H1 (cell line): ENCODE measurements at regions not wholly inside any gene's neighbourhood (a gene's known extent, or its start where the extent isn't known, plus 50 kb on each side); places are given as distances from the start of the nearest gene placed in this dataset.

Experiments used
- CTCF ChIA-PET: fragments of 300-600 bp; sonication (Branson Sonifier 250); formaldehyde crosslinking; loops from one replicate; lab custom pipeline; 2021; ENCODE audit not compliant: partially characterized antibody; lab: Charles Lee
- POLR2A ChIA-PET: fragments of 300-600 bp; sonication (Branson Sonifier 250); formaldehyde crosslinking; loops from one replicate; lab custom pipeline; 2021; ENCODE audit warnings: inconsistent platforms; ENCODE audit not compliant: partially characterized antibody; lab: Charles Lee
- DNase-seq, 2 experiments: peaks; one replicate each; pipeline versions ENCODE4 v3.0.0 to v3.0.0-alpha.2; 2010 to 2022; ENCODE audit warnings: low spot score in 2 of 2, low read depth in 1 of 2, mixed read lengths in 1 of 2
- FAIRE-seq: peaks from 2 replicates; lab custom pipeline; 2011; peaks lifted over from hg19 to GRCh38; lab: Jason Lieb, UNC
- H2AFZ ChIP-seq: 2 replicates; pipeline ENCODE4 v1.8.1; 2012; ENCODE audit warnings: low read length, inconsistent platforms
- H2AK5ac ChIP-seq: 2 replicates; pipeline ENCODE4 v1.6.1; 2013; ENCODE audit warnings: low read depth, low read length
- H2BK120ac ChIP-seq: replicated peaks from 2 replicates; pipeline ENCODE3; 2013; ENCODE audit warnings: low read depth, low read length, inconsistent platforms
- H2BK12ac ChIP-seq: 2 replicates; pipeline ENCODE4 v1.6.1; 2013; ENCODE audit warnings: low read depth, low read length
- H2BK15ac ChIP-seq: 2 replicates; pipeline ENCODE4 v1.6.1; 2013; ENCODE audit warnings: low read length
- H2BK20ac ChIP-seq: 2 replicates; pipeline ENCODE4 v1.6.1; 2013; ENCODE audit warnings: low read length
- H2BK5ac ChIP-seq: 2 replicates; pipeline ENCODE4 v1.6.1; 2013; ENCODE audit warnings: low read depth, low read length
- H3K14ac ChIP-seq: 2 replicates; pipeline ENCODE4 v1.6.1; 2013; ENCODE audit warnings: inconsistent platforms; ENCODE audit not compliant: insufficient read length
- H3K18ac ChIP-seq: 2 replicates; pipeline ENCODE4 v1.6.1; 2013; ENCODE audit warnings: low read length; ENCODE audit errors: extremely low read depth
- H3K23ac ChIP-seq: 2 replicates; pipeline ENCODE4 v1.6.1; 2013; ENCODE audit warnings: inconsistent platforms; ENCODE audit not compliant: insufficient read length
- H3K23me2 ChIP-seq: 2 replicates; pipeline ENCODE4 v1.6.1; 2013; ENCODE audit warnings: low read depth, low read length
- H3K27ac ChIP-seq: 2 replicates; pipeline ENCODE4 v1.6.1; 2011; ENCODE audit warnings: low read depth, low read length, inconsistent platforms
- H3K27me3 ChIP-seq, 4 experiments: replicated peaks in 1 of 4; 1 replicate in 1 of 4; 2 replicates in 3 of 4; pipeline versions ENCODE4 v1.6.1 to v1.8.1; 2011 to 2013; ENCODE audit warnings: low read length in 3 of 4, mild to moderate bottlenecking in 3 of 4, inconsistent platforms in 2 of 4, mixed read lengths in 2 of 4, moderate library complexity in 1 of 4; ENCODE audit not compliant: control insufficient read depth in 3 of 4, insufficient read depth in 3 of 4; ENCODE audit errors: extremely low read depth in 1 of 4
- H3K36me3 ChIP-seq, 4 experiments: 2 replicates each; pipeline versions ENCODE4 v1.6.1 to v1.8.1; 2011 to 2013; ENCODE audit warnings: mild to moderate bottlenecking in 4 of 4, low read length in 3 of 4, moderate library complexity in 2 of 4, control low read depth in 1 of 4, inconsistent platforms in 1 of 4; ENCODE audit not compliant: insufficient read depth in 4 of 4, control insufficient read depth in 2 of 4
- H3K4ac ChIP-seq: replicated peaks from 2 replicates; pipeline ENCODE3; 2013; ENCODE audit warnings: low read length, low read depth, mixed read lengths, inconsistent platforms; ENCODE audit not compliant: insufficient read length
- H3K4me1 ChIP-seq, 4 experiments: replicated peaks in 1 of 4; 1 replicate in 1 of 4; 2 replicates in 3 of 4; pipeline versions ENCODE4 v1.6.1 to v1.8.1; 2011 to 2013; ENCODE audit warnings: low read length in 3 of 4, inconsistent platforms in 2 of 4, mixed read lengths in 1 of 4; ENCODE audit not compliant: insufficient read depth in 4 of 4, control insufficient read depth in 3 of 4
- H3K4me2 ChIP-seq, 2 experiments: 2 replicates each; pipeline versions ENCODE4 v1.6.1 to v1.8.1; 2011 to 2013; ENCODE audit warnings: low read depth in 2 of 2, low read length in 2 of 2, control low read depth in 1 of 2, inconsistent platforms in 1 of 2, mild to moderate bottlenecking in 1 of 2; ENCODE audit not compliant: insufficient read depth in 1 of 2
- H3K4me3 ChIP-seq, 4 experiments: fragments of 200-600, 300-600 bp in 1 of 4; sonication (generic), shearing (Covaris generic), sonication (Bioruptor Twin) in 1 of 4; 2 replicates each; pipeline versions ENCODE4 v1.5.1 to v1.8.1; 2011 to 2016; ENCODE audit warnings: low read length in 4 of 4, low read depth in 3 of 4, control low read depth in 2 of 4, inconsistent platforms in 2 of 4, mild to moderate bottlenecking in 2 of 4, mixed read lengths in 1 of 4, moderate library complexity in 1 of 4; ENCODE audit not compliant: insufficient read depth in 2 of 4; ENCODE audit errors: extremely low read depth in 1 of 4
- H3K56ac ChIP-seq: replicated peaks from 2 replicates; pipeline ENCODE3; 2013; ENCODE audit warnings: low read depth, mild to moderate bottlenecking, mixed read lengths, low read length, inconsistent platforms; ENCODE audit not compliant: insufficient read length
- H3K79me1 ChIP-seq: 2 replicates; pipeline ENCODE4 v1.6.1; 2013; ENCODE audit warnings: low read depth, low read length, control low read depth
- H3K79me2 ChIP-seq, 2 experiments: 2 replicates each; pipeline versions ENCODE4 v1.6.1 to v1.8.1; 2012 to 2013; ENCODE audit warnings: low read length in 2 of 2, mild to moderate bottlenecking in 2 of 2, inconsistent platforms in 1 of 2; ENCODE audit not compliant: insufficient read depth in 2 of 2, control insufficient read depth in 1 of 2
- H3K9ac ChIP-seq, 4 experiments: replicated peaks in 1 of 4; 1 replicate in 1 of 4; 2 replicates in 3 of 4; pipeline versions ENCODE4 v1.6.1 to v1.8.1; 2011 to 2013; ENCODE audit warnings: low read depth in 3 of 4, low read length in 3 of 4, control low read depth in 2 of 4, mild to moderate bottlenecking in 2 of 4, moderate library complexity in 2 of 4, inconsistent platforms in 1 of 4; ENCODE audit errors: extremely low read depth in 1 of 4
- H3K9me3 ChIP-seq, 2 experiments: 2 replicates each; pipeline versions ENCODE4 v1.6.1 to v1.8.1; 2012 to 2013; ENCODE audit warnings: mild to moderate bottlenecking in 2 of 2, moderate library complexity in 2 of 2, control low read depth in 1 of 2, inconsistent platforms in 1 of 2, low read depth in 1 of 2, low read length in 1 of 2, mixed read lengths in 1 of 2; ENCODE audit not compliant: insufficient read depth in 2 of 2
- H4K20me1 ChIP-seq, 2 experiments: replicated peaks in 1 of 2; 2 replicates each; pipeline versions ENCODE3 to v1.8.1; 2011 to 2013; ENCODE audit warnings: inconsistent platforms in 2 of 2, low read length in 2 of 2, mild to moderate bottlenecking in 1 of 2; ENCODE audit not compliant: insufficient read depth in 2 of 2, control insufficient read depth in 1 of 2
- H4K5ac ChIP-seq: 2 replicates; pipeline ENCODE4 v1.6.1; 2013; ENCODE audit warnings: low read length, low read depth, mixed read lengths, inconsistent platforms; ENCODE audit not compliant: insufficient read length
- H4K8ac ChIP-seq: 2 replicates; pipeline ENCODE4 v1.8.0; 2013; ENCODE audit warnings: mild to moderate bottlenecking, moderate library complexity, low read length, inconsistent platforms; ENCODE audit not compliant: insufficient read depth; ENCODE audit errors: extremely low read depth
- H4K91ac ChIP-seq: replicated peaks from 2 replicates; pipeline ENCODE3; 2013; ENCODE audit warnings: low read length, mixed read lengths, inconsistent platforms; ENCODE audit not compliant: insufficient read length
- BACH1 ChIP-seq: IDR thresholded peaks from 2 replicates; pipeline ENCODE4 v1.6.1; 2012; ENCODE audit warnings: low read length, improper control_type of control experiment
- BCL11A ChIP-seq, 2 experiments: IDR thresholded peaks; one replicate each; pipeline ENCODE4 v1.6.1; 2011; ENCODE audit warnings: low read depth in 2 of 2, low read length in 2 of 2, mild to moderate bottlenecking in 2 of 2
- CREB1 ChIP-seq: IDR thresholded peaks from 2 replicates; pipeline ENCODE4 v1.6.1; 2012; ENCODE audit warnings: inconsistent platforms
- EGR1 ChIP-seq: IDR thresholded peaks from 2 replicates; pipeline ENCODE4 v1.6.1; 2011; ENCODE audit warnings: low read depth, low read length, borderline replicate concordance
- HDAC2 ChIP-seq, 2 experiments: fragments of 300-600 bp in 1 of 2; sonication (generic) in 1 of 2; IDR thresholded peaks; 2 replicates each; pipeline ENCODE4 v1.6.1; 2011 to 2012; ENCODE audit warnings: low read depth in 2 of 2, low read length in 2 of 2, mild to moderate bottlenecking in 2 of 2, moderate library complexity in 2 of 2, borderline replicate concordance in 1 of 2, inconsistent platforms in 1 of 2
- KDM5A ChIP-seq: fragments of 200-600 bp; IDR thresholded peaks from 2 replicates; pipeline ENCODE4 v1.7.1; 2012; ENCODE audit warnings: mild to moderate bottlenecking, low read length, inconsistent platforms, mixed read lengths
- MAFK ChIP-seq: IDR thresholded peaks from 2 replicates; pipeline ENCODE4 v1.6.1; 2012; ENCODE audit warnings: low read depth, mild to moderate bottlenecking, improper control_type of control experiment, low read length
- NRF1 ChIP-seq: IDR thresholded peaks from 2 replicates; pipeline ENCODE4 v1.6.1; 2011; ENCODE audit warnings: mild to moderate bottlenecking, low read depth, low read length, improper control_type of control experiment
- POLR2A ChIP-seq, 2 experiments: IDR thresholded peaks; 1 replicate in 1 of 2; 2 replicates in 1 of 2; pipeline ENCODE4 v1.6.1; 2011; ENCODE audit warnings: low read depth in 2 of 2, low read length in 2 of 2, mild to moderate bottlenecking in 2 of 2; ENCODE audit errors: control extremely low read depth in 1 of 2
- SAP30 ChIP-seq: fragments of 300-600 bp; sonication (generic); IDR thresholded peaks from 2 replicates; pipeline ENCODE4 v1.7.1; 2012; ENCODE audit warnings: low read length, moderate library complexity, mild to moderate bottlenecking, inconsistent platforms; ENCODE audit not compliant: insufficient read depth, insufficient replicate concordance
- SRF ChIP-seq: IDR thresholded peaks from 2 replicates; pipeline ENCODE4 v1.6.1; 2011; ENCODE audit warnings: mild to moderate bottlenecking, low read depth, low read length, moderate library complexity
- TAF1 ChIP-seq: IDR thresholded peaks from 2 replicates; pipeline ENCODE4 v1.6.1; 2011; ENCODE audit warnings: mild to moderate bottlenecking, low read depth, low read length
- WGBS, 2 experiments: shearing (Covaris generic) in 1 of 2; methylation state at CpG; one replicate each; pipeline versions ENCODE4 v1.1.6 to v1.1.7; 2013 to 2015; ENCODE audit warnings: low lambda C conversion rate in 2 of 2, mixed read lengths in 2 of 2, inconsistent platforms in 1 of 2, low coverage in 1 of 2, missing lambda C conversion rate in 1 of 2; ENCODE audit not compliant: insufficient replicate concordance in 2 of 2, insufficient coverage in 1 of 2, insufficient read length in 1 of 2; ENCODE audit errors: extremely low coverage in 1 of 2, missing lambda C conversion rate in 1 of 2; 5-methylcytosine and 5-hydroxymethylcytosine counted together

DNA sequence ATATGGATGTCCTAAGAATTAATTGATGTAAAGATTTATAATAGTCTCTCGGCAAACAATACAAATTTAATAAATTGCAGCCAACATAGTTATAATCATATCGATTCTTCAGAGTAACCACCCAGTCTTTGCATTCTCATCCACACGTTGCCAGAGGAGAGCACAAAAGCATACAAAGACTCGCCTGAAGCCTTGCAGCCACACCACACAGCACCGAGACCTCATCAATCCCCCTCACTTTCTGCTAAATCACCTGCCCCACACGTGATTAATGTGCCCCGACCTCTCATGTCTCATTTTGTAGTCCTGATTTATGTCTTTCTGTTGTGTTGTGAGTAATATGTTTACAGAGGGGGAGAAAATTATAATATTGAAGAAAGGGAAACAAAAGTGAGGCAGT is 510.4 kb downstream of the TRIML1 start:
- H3K4me1 ChIP-seq = peaks cover 0 to 7% (median 0%) of the 10 kb centered on the region in 4 experiments; a peak in 1 of 7 replicates
- H3K56ac ChIP-seq = no peak overlapping the region
- no peak overlapping the region for H2AFZ ChIP-seq
- no peak overlapping the region for H2BK20ac ChIP-seq
- H3K23ac ChIP-seq = no peak overlapping the region
- H3K4me2 ChIP-seq = no peak overlapping the region
- no peak overlapping the region for H3K4me3 ChIP-seq
- H3K79me2 ChIP-seq = no peaks in the 10 kb centered on the region
- ChIA-PET CTCF (interaction anchor here (0.5 to 1.1 kb wide), 3 partner anchors 8 to 253 kb away, joined by 3 to 4 read pairs (median 3); no protein-coding TSS in a partner anchor), POLR2A (no interaction called here)
- no peaks in the 10 kb centered on the region for H4K20me1 ChIP-seq
- H3K14ac ChIP-seq = no peak overlapping the region
- no peaks in the 10 kb centered on the region for H3K27me3 ChIP-seq
- FAIRE-seq (no peak), DNase-seq (no peak)
- no peak overlapping the region for H3K4ac ChIP-seq
- no peak overlapping the region for H4K5ac ChIP-seq
- no peak overlapping the region for H2BK120ac ChIP-seq
- no peak overlapping the region for H2AK5ac ChIP-seq
- H3K27ac ChIP-seq = no peak overlapping the region
- whole genome bisulfite sequencing, 2 experiments = 89% methylated on average over 7 of the region's 7 CpGs; no CpG with 5 or more reads in 1 of the 2 experiments
- no peak overlapping the region for H3K18ac ChIP-seq
- H3K36me3 ChIP-seq = no peaks in the 10 kb centered on the region
- no peak overlapping the region for H2BK15ac ChIP-seq
- no peak overlapping the region for H3K9ac ChIP-seq
- no peak overlapping the region for H4K91ac ChIP-seq
- H2BK5ac ChIP-seq = no peak overlapping the region
- H3K79me1 ChIP-seq = no peaks in the 10 kb centered on the region
- H4K8ac ChIP-seq = no peak overlapping the region
- no peaks in the 10 kb centered on the region for H3K23me2 ChIP-seq
- no peaks in the 10 kb centered on the region for H3K9me3 ChIP-seq
- no peak overlapping the region for H2BK12ac ChIP-seq
- no peak for TF ChIP-seq CREB1
- TF ChIP-seq NRF1 = no peak
- TF ChIP-seq TAF1 = no peak
- no peak for TF ChIP-seq EGR1
- TF ChIP-seq SAP30 = no peak
- TF ChIP-seq POLR2A (IDR thresholded peaks at IDR 0.05; ENCODE audit: control extremely low read depth in 1 of 2, low read depth in 2 of 2, low read length in 2 of 2) = no peak
- no peak for TF ChIP-seq HDAC2 (IDR thresholded peaks at IDR 0.05; ENCODE audit: borderline replicate concordance in 1 of 2, low read depth in 2 of 2, low read length in 2 of 2)
- TF ChIP-seq BACH1 = no peak
- TF ChIP-seq BCL11A (IDR thresholded peaks at IDR 0.05; ENCODE audit: low read depth in 2 of 2, low read length in 2 of 2) = no peak
- TF ChIP-seq MAFK = no peak
- no peak for TF ChIP-seq KDM5A
- TF ChIP-seq SRF = no peak
